IPS-15b (cell line): ENCODE measurements at regions not wholly inside any gene's neighbourhood (a gene's known extent, or its start where the extent isn't known, plus 50 kb on each side); places are given as distances from the start of the nearest gene placed in this dataset.
"Not testable (repeated sequence)": the region's sequence is repeated elsewhere in the genome, so short reads cannot be mapped to it uniquely, and the experiment has no call there.

Source experiments
- H3K27me3 ChIP-seq: one replicate; pipeline ENCODE4 v1.6.1; 2013; ENCODE audit warnings: low read length; ENCODE audit not compliant: control insufficient read depth, insufficient read depth
- H3K36me3 ChIP-seq: one replicate; pipeline ENCODE4 v1.6.1; 2013; ENCODE audit warnings: low read length; ENCODE audit not compliant: control insufficient read depth, insufficient read depth
- H3K4me1 ChIP-seq: one replicate; pipeline ENCODE4 v1.6.1; 2013; ENCODE audit warnings: mild to moderate bottlenecking, low read length; ENCODE audit not compliant: control insufficient read depth, insufficient read depth
- H3K4me3 ChIP-seq: one replicate; pipeline ENCODE4 v1.5.1; 2013; ENCODE audit warnings: low read depth, low read length
- H3K9ac ChIP-seq: one replicate; pipeline ENCODE4 v1.6.1; 2013; ENCODE audit warnings: low read depth, mild to moderate bottlenecking, low read length
- H3K9me3 ChIP-seq: one replicate; pipeline ENCODE4 v1.6.1; 2013; ENCODE audit warnings: mild to moderate bottlenecking, low read length; ENCODE audit not compliant: control insufficient read depth, insufficient read depth

DNA sequence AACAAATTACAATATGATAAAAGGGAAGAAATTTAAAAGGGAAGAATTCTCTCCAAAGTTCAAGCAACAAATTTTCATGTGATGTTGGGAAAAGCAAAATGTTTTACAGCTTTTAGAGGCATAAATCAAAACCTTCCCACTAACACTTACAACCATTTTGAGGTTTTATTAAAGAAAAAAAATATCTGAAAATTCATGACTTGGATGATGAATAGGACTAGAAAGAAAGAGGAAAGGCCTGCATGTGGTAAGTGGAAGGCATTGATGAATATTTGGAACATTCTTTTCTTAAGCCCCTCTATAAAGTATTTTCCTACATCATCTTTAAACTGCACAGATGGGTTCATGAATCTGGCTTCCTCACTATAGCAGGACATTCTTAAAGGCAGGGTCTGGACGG, 560.6 kb downstream of the TTLL7 start:
- not testable (repeated sequence) for H3K9me3 ChIP-seq, H3K9ac ChIP-seq, H3K27me3 ChIP-seq, H3K4me1 ChIP-seq, H3K36me3 ChIP-seq, H3K4me3 ChIP-seq

DNA sequence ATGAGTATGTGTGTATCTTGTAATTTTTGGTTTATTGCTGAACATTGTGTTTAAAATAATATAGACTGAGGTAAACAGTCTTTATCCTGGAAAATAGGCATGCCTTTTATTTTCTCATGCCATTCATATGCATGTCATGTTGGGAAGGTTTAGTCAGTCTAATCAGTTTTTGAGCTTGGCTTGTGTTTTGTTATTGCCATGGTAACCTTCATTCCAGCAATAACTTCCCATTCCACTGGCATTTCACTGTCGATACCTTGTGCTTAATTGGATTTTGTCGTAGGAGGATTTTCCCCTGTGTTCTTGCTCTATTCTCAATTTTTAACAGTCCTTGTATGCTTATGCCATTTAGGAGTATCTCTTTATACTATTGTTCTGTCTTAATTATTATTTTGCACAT, 563.6 kb downstream of the TTLL7 start:
- not testable (repeated sequence) for H3K36me3 ChIP-seq, H3K4me3 ChIP-seq, H3K4me1 ChIP-seq, H3K9ac ChIP-seq, H3K27me3 ChIP-seq, H3K9me3 ChIP-seq

DNA sequence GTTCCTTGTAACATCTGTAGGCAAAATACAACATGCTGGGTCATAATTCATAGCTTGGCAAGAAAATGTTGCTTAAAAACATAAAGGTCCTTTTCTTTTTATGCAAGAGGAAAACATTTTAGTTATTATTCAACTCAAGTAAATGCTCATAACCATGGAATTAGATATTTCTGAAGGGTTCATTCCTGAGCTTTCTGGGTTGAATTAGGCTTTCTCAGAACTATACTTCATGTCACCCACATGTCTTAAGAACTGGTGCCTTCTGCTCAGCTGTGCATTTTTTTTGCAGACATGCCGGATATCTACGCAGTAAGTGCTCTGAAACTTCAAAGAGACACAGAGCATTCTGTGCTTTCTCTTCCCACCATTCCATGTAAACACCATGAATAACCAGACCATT, 571.4 kb downstream of the TTLL7 start:
- not testable (repeated sequence) for H3K27me3 ChIP-seq, H3K4me1 ChIP-seq

DNA sequence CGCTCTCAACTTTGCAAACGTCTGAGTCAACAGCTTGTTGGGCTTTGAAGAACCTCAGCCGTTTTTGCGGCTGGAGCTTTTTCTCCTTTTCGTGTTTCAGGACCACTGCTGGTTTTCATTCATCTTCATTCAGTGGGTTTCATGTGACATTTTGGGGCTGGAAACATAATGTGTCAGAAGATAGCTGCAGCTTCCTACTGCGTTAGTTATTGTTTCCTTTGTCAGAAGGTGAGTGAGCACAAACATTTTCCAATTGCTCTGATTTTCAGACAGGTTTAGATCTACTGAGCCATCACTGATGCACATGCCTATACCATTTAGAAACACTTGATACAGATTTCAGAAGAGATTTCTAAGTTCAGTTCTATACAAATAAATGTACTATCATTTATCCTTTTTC, 575.5 kb downstream of the TTLL7 start:
- not testable (repeated sequence) for H3K4me3 ChIP-seq, H3K4me1 ChIP-seq, H3K9ac ChIP-seq, H3K27me3 ChIP-seq, H3K36me3 ChIP-seq, H3K9me3 ChIP-seq

More for the DNA sequence above, 571.4 kb downstream of the TTLL7 start:
- H3K36me3 ChIP-seq, H3K9ac ChIP-seq, H3K4me3 ChIP-seq, H3K9me3 ChIP-seq: not testable (repeated sequence)

DNA sequence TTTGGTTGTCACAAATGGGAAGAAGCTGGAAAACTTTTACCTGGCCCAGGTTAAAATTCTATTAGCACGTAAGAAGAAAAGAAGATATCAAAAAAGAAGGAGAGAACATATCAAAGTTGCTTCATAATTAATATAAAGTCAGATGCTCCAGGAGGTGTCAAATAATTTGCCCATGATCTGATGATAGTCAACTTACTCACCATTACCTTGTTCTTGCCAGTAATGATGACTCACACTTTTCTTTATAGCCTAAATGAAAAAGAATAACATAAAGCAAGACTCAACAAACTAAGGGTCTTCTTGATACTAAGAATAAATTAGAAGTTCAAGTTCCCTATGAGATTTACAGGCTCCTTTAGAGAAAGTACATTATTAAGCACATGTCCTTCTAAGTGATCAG, 580.4 kb downstream of the TTLL7 start:
- no peak overlapping the region for H3K9ac ChIP-seq
- no peaks in the 10 kb centered on the region for H3K9me3 ChIP-seq
- H3K36me3 ChIP-seq = no peaks in the 10 kb centered on the region
- H3K4me1 ChIP-seq = no peaks in the 10 kb centered on the region
- H3K27me3 ChIP-seq = no peaks in the 10 kb centered on the region
- no peak overlapping the region for H3K4me3 ChIP-seq

DNA sequence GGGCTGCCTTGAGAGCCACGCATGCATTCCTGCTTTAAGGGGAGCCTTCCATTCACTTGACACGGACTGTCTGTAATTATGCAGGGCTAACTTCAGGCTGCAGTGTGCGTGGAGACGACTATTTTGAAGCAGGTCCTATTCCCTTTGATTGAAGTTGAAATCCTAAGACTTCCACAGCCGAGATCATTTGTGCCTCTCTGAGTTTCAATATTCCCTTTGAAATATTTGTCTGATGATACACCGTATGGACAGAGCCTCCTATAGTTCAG, 585.2 kb downstream of the TTLL7 start:
- not testable (repeated sequence) for H3K9me3 ChIP-seq, H3K9ac ChIP-seq, H3K4me3 ChIP-seq, H3K4me1 ChIP-seq, H3K36me3 ChIP-seq, H3K27me3 ChIP-seq

DNA sequence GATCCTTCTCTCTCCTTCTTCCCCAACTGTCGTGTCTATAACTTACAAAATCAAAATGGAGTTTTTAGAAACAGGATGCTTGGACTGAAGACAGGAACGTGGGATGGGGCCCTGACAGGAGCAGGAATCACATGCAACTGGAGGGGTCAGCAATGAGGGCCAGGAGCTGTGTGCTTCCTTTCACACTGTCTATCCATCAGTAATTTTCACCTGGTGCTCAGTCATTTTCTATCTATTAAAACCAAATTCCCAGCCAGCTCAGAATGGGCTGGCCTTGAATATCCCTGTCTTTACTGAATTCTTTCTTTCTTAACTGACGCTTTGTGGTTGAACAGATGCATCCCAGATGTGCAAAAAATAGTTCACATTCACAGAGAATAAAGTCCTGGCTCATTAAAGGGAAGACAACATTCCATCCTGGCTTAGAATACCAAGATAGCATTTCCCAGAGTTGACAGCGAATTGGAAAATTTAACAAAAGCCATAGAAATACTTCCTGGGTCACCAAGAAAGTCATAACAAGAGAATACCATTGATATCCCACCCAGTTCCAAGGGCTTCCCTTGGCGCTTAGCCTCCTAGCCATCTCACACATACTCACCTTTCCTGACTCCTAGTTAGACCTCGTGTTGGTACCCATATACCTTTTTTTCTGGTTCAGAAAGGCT, 588.1 kb downstream of the TTLL7 start:
- not testable (repeated sequence) for H3K9ac ChIP-seq, H3K4me3 ChIP-seq, H3K36me3 ChIP-seq, H3K27me3 ChIP-seq, H3K9me3 ChIP-seq, H3K4me1 ChIP-seq

DNA sequence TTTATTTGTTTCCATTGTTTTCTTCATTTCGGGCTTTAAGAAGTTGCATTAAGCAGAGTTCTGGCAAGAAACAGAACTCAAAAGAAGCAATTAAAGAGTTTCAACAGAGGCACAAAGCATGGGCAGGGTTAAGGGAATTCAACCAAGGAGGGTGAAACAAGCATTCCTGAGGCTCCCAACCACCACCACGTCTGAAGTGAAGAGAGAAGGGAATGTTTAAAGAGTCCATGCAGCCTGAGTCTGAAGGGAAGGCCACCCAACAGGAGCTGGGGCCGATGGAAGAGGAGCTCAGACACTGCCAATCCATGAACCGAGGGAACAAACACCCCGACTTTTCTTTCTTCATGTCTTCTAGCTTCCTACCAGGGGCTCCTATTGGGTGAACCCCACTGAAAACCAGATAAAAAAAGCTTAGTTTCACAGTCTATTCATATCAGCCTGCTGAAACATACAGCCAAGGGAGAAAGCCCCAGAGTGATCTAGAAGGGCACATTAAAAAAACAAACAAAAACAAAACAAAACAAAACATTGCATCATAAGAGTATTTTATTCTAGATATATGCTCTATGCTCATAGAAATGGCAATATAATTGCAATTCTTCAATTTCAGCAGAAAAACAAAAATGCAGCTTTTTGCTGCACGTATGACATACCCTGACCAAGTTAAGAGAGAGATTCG, 592.1 kb downstream of the TTLL7 start:
- not testable (repeated sequence) for H3K4me3 ChIP-seq, H3K27me3 ChIP-seq, H3K9ac ChIP-seq, H3K4me1 ChIP-seq, H3K9me3 ChIP-seq, H3K36me3 ChIP-seq

DNA sequence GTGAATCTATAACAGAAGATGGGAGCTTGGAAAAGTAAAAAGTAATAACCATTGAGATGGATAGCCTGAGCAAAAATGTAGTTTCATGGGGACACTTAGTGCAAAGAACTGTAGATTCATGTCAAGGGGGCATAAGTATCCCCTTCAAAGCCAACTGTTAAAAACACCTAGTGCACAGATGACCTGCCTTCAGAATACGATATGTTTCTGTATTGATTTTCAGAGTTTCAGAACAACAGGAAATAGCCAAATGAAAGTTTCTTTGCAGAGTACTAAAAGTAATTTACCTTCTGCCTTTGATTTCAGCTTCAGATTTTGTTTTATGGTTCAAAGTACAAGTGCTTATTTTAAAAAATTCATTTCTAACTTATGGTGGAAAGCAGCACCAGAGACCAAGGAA, 593.1 kb downstream of the TTLL7 start:
- not testable (repeated sequence) for H3K27me3 ChIP-seq, H3K36me3 ChIP-seq, H3K9me3 ChIP-seq, H3K4me1 ChIP-seq, H3K4me3 ChIP-seq, H3K9ac ChIP-seq

DNA sequence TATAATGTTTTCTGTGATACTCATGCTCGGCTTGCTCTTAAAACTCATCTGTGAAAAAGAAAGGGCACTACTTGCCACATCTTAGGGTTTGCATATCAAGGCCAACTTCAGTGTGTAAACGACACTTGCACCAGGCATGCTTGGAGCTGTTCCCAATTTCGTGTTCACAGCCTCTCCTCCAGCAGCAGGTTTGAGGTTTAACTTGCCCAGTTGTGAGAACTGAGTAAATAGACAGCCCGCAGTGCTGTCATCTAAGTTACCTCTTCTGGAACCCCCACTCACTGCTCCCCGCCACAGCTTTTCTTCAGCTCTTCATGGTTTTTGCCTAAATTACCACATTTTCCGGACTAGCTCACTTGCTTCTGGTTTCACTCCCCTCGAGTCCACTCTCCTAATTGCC, 595.4 kb downstream of the TTLL7 start:
- not testable (repeated sequence) for H3K4me1 ChIP-seq, H3K36me3 ChIP-seq, H3K4me3 ChIP-seq, H3K9ac ChIP-seq, H3K9me3 ChIP-seq, H3K27me3 ChIP-seq

DNA sequence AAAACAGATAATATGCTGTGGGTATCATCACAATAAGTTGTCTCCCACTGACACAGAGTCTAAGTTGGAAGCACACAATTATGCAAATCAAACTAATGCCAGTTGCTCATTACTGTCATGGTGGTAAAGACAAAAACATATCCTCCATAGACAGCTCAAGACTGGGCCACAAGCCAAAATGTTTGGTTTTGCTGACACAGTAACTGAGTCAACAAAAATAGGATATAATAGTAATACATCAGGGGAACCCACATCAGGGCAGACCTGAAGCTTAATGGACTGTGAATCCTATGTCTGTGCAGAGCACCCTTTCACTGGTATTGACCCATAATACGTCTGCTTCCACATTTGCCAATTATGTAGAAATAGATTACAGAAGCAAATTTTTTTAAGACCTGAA, 597.8 kb downstream of the TTLL7 start:
- H3K9me3 ChIP-seq, H3K4me1 ChIP-seq: not testable (repeated sequence)

DNA sequence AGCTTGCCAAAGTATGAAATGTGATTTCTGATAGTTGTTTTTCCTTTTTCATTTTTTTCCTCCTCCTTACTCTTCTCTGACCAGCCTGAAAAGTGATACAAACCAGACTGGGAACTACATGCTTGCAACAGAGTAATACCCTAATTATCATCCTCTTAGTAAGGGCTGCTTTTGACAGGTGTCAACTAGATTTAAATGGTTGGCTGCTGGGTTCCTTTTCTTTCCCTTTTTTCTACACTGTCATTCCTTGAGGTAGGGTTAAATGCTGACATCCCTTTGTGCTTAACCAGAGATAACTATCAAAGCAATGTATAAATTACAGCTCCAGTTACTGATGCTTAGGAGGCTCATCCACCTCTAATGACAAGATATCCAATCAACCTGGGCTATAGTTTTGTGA, 598.8 kb downstream of the TTLL7 start:
- not testable (repeated sequence) for H3K36me3 ChIP-seq, H3K27me3 ChIP-seq, H3K9ac ChIP-seq

More for the DNA sequence above, 597.8 kb downstream of the TTLL7 start:
- not testable (repeated sequence) for H3K9ac ChIP-seq, H3K36me3 ChIP-seq, H3K27me3 ChIP-seq, H3K4me3 ChIP-seq

DNA sequence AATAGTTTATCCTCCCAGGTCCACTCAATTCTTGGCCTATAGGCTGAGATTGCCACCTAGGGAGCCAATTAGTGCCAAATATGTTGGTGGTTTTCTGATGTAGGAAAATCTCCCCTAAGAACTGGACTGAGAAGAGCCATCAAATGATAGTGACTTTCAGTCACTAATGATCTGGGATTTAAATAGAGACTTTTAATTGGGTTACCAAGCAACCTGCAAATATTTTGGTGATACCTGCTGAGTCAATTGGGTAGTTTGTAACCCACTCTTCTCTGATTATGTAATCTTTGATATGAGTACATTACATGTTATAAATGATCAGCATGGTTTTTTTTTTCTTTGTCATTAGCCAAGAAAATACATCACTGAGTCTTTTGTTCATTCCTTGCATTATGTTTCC, 600.8 kb downstream of the TTLL7 start:
- not testable (repeated sequence) for H3K9ac ChIP-seq, H3K4me3 ChIP-seq, H3K27me3 ChIP-seq, H3K4me1 ChIP-seq, H3K36me3 ChIP-seq, H3K9me3 ChIP-seq

More for the DNA sequence above, 598.8 kb downstream of the TTLL7 start:
- not testable (repeated sequence) for H3K9me3 ChIP-seq, H3K4me1 ChIP-seq, H3K4me3 ChIP-seq
